Neuronal stem cell (in vitro differentiated cells): ENCODE measurements at regions not wholly inside any gene's neighbourhood (a gene's known extent, or its start where the extent isn't known, plus 50 kb on each side); places are given as distances from the start of the nearest gene placed in this dataset.
A peak's percentile ranks its signal among the peaks of the same experiment; 100 is the strongest.

Experiments used
- DNase-seq: peaks from one replicate; pipeline ENCODE4 v3.0.0-alpha.2; 2013; ENCODE audit warnings: low spot score
- H2AFZ ChIP-seq: one replicate; pipeline ENCODE4 v1.6.1; 2013; ENCODE audit warnings: mild to moderate bottlenecking, low read length, inconsistent platforms
- H2AK5ac ChIP-seq: 2 replicates; pipeline ENCODE4 v1.6.1; 2013; ENCODE audit warnings: low read depth, mild to moderate bottlenecking, inconsistent platforms, low read length, moderate library complexity, mixed read lengths
- H2BK120ac ChIP-seq: 2 replicates; pipeline ENCODE4 v1.6.1; 2013; ENCODE audit warnings: low read depth, mild to moderate bottlenecking, inconsistent platforms, low read length, moderate library complexity, mixed read lengths
- H2BK12ac ChIP-seq: one replicate; pipeline ENCODE4 v1.6.1; 2013; ENCODE audit warnings: low read length, inconsistent platforms
- H2BK15ac ChIP-seq: 2 replicates; pipeline ENCODE4 v1.6.1; 2013; ENCODE audit warnings: mild to moderate bottlenecking, low read length, inconsistent platforms, mixed read lengths
- H2BK5ac ChIP-seq: one replicate; pipeline ENCODE4 v1.6.1; 2013; ENCODE audit warnings: inconsistent platforms, mild to moderate bottlenecking, low read length, moderate library complexity
- H3K14ac ChIP-seq: one replicate; pipeline ENCODE4 v1.6.1; 2013; ENCODE audit warnings: low read length, inconsistent platforms
- H3K18ac ChIP-seq: 2 replicates; pipeline ENCODE4 v1.6.1; 2013; ENCODE audit warnings: low read length, inconsistent platforms
- H3K23ac ChIP-seq: 2 replicates; pipeline ENCODE4 v1.6.1; 2013; ENCODE audit warnings: low read depth, mild to moderate bottlenecking, mixed read lengths, low read length, inconsistent platforms; ENCODE audit not compliant: poor library complexity
- H3K27ac ChIP-seq: replicated peaks from 3 replicates; pipeline ENCODE4 v1.5.1; 2013; ENCODE audit warnings: low read length, inconsistent platforms
- H3K27me3 ChIP-seq, 3 experiments: 2 replicates each; pipeline ENCODE4 v1.6.1; 2013; ENCODE audit warnings: low read length in 3 of 3, mild to moderate bottlenecking in 2 of 3, inconsistent platforms in 1 of 3, low read depth in 1 of 3, mixed read lengths in 1 of 3, moderate library complexity in 1 of 3; ENCODE audit not compliant: control insufficient read depth in 3 of 3, insufficient read depth in 3 of 3
- H3K36me3 ChIP-seq, 2 donors: replicated peaks in 1 of 2; 2 replicates each; pipeline ENCODE4 v1.6.1; 2013; ENCODE audit warnings: low read length in 2 of 2; ENCODE audit not compliant: control insufficient read depth in 2 of 2, insufficient read depth in 2 of 2
- H3K4ac ChIP-seq: 2 replicates; pipeline ENCODE4 v1.6.1; 2013; ENCODE audit warnings: inconsistent platforms, mild to moderate bottlenecking, low read length, moderate library complexity
- H3K4me1 ChIP-seq, 2 donors: 1 replicate in 1 of 2; 2 replicates in 1 of 2; pipeline ENCODE4 v1.6.1; 2013; ENCODE audit warnings: low read length in 2 of 2, low read depth in 1 of 2; ENCODE audit not compliant: control insufficient read depth in 2 of 2, insufficient read depth in 1 of 2
- H3K4me2 ChIP-seq: one replicate; pipeline ENCODE4 v1.6.1; 2013; ENCODE audit warnings: mild to moderate bottlenecking, low read length, inconsistent platforms; ENCODE audit not compliant: insufficient read depth, poor library complexity, severe bottlenecking
- H3K4me3 ChIP-seq, 2 donors: 2 replicates each; pipeline ENCODE4 v1.5.1; 2013; ENCODE audit warnings: low read length in 2 of 2, mild to moderate bottlenecking in 2 of 2, inconsistent platforms in 1 of 2, moderate library complexity in 1 of 2
- H3K79me1 ChIP-seq: one replicate; pipeline ENCODE4 v1.6.1; 2013; ENCODE audit warnings: low read depth, mild to moderate bottlenecking, inconsistent platforms, low read length, moderate library complexity
- H3K9ac ChIP-seq: one replicate; pipeline ENCODE4 v1.6.1; 2013; ENCODE audit warnings: mild to moderate bottlenecking, low read depth, low read length, inconsistent platforms; ENCODE audit not compliant: poor library complexity
- H3K9me3 ChIP-seq, 2 donors: replicated peaks in 1 of 2; 2 replicates each; pipeline versions ENCODE3 to v1.6.1; 2013; ENCODE audit warnings: low read length in 2 of 2, mild to moderate bottlenecking in 2 of 2, inconsistent platforms in 1 of 2, low read depth in 1 of 2, mixed read lengths in 1 of 2, moderate library complexity in 1 of 2; ENCODE audit not compliant: control insufficient read depth in 2 of 2, insufficient read depth in 1 of 2
- H4K8ac ChIP-seq: one replicate; pipeline ENCODE4 v1.6.1; 2013; ENCODE audit warnings: low read depth, mild to moderate bottlenecking, inconsistent platforms, low read length, moderate library complexity
- H4K91ac ChIP-seq: one replicate; pipeline ENCODE4 v1.6.1; 2013; ENCODE audit warnings: low read length, low read depth, mild to moderate bottlenecking, inconsistent platforms; ENCODE audit not compliant: poor library complexity
- WGBS, 2 donors: extraction: QIAGEN DNeasy Blood & Tissue Kit; methylation state at CpG; one replicate each; pipeline ENCODE4 v1.1.7; 2013; ENCODE audit warnings: missing lambda C conversion rate in 2 of 2, mixed read lengths in 1 of 2; ENCODE audit not compliant: insufficient read length in 2 of 2, insufficient replicate concordance in 1 of 2; ENCODE audit errors: extremely low coverage in 2 of 2; 5-methylcytosine and 5-hydroxymethylcytosine counted together

DNA sequence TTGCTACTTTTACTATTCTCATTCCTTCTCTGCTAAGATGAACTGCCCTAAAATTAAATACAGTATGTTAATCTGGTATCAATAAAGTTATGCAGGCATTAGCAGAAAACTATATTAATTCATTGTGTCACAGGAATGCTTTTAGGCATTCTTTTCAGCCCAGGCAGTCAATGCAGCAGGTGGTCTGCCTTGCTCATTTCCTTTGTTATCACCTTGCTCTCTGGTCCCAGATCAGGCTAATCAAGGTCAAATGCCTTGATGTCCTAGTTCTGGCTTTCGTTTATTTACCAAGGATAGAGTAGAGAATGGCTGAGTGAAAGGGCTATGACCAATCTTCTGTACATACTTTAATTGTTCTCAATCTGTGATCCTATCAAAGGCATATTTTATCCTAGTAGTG lies 1023.6 kb downstream of the TMEM182 start:
- no peaks in the 10 kb centered on the region for H3K27me3 ChIP-seq
- no peak overlapping the region for H3K23ac ChIP-seq
- no peak overlapping the region for H4K8ac ChIP-seq
- H2AFZ ChIP-seq = no peak overlapping the region
- no peak overlapping the region for H3K14ac ChIP-seq
- DNase-seq = no peak
- no peak overlapping the region for H3K4me2 ChIP-seq
- H2BK15ac ChIP-seq = no peak overlapping the region
- H3K9me3 ChIP-seq = peaks cover 0 to 3% of the 10 kb centered on the region in 2 donors
- no peak overlapping the region for H3K9ac ChIP-seq
- H4K91ac ChIP-seq = no peak overlapping the region
- H3K4me1 ChIP-seq = peaks cover 16 to 39% of the 10 kb centered on the region in 2 donors
- H3K4ac ChIP-seq = no peak overlapping the region
- H3K4me3 ChIP-seq = no peak overlapping the region
- no peak overlapping the region for H2BK5ac ChIP-seq
- no peak overlapping the region for H2AK5ac ChIP-seq
- no peak overlapping the region for H2BK12ac ChIP-seq
- no peak overlapping the region for H3K18ac ChIP-seq
- no peaks in the 10 kb centered on the region for H3K79me1 ChIP-seq
- H3K27ac ChIP-seq = no peak overlapping the region
- no peak overlapping the region for H2BK120ac ChIP-seq
- WGBS, 2 donors = no CpG with 5 or more reads among the region's 1 CpG
- no peaks in the 10 kb centered on the region for H3K36me3 ChIP-seq

DNA sequence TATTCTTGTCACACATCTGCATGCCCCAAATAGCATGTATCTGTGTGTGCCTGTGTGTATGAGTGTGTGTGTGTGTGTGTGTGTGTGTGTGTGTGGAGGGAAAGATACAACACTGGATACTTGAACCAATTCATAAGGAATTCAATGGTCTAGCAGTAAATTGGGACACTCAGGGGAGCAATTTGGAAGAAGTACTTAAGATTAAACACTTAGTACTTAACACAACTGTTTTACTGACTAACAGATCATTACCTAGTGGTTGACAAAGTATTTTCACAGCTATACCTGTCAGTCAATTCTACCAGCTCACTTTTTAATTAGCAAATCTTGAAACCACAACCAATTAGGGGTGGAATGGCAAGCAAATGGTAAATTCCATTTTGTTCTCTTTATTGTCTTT lies 1024.1 kb downstream of the TMEM182 start:
- Histone ChIP-seq H2BK12ac (no peak overlapping the region), H3K27ac (no peak overlapping the region), H4K91ac (no peak overlapping the region), H3K27me3 (no peaks in the 10 kb centered on the region), H3K18ac (no peak overlapping the region), H3K4ac (no peak overlapping the region), H3K4me3 (no peak overlapping the region), H3K23ac (no peak overlapping the region), H2BK5ac (no peak overlapping the region), H3K9me3 (peaks cover 0 to 3% of the 10 kb centered on the region in 2 donors), H2BK15ac (no peak overlapping the region), H2BK120ac (no peak overlapping the region), H3K4me2 (no peak overlapping the region), H3K9ac (no peak overlapping the region), H4K8ac (no peak overlapping the region), H2AK5ac (no peak overlapping the region), H3K79me1 (no peaks in the 10 kb centered on the region), H3K4me1 (peaks cover 16 to 39% of the 10 kb centered on the region in 2 donors), H2AFZ (no peak overlapping the region), H3K14ac (no peak overlapping the region), H3K36me3 (no peaks in the 10 kb centered on the region)
- DNase-seq = no peak

DNA sequence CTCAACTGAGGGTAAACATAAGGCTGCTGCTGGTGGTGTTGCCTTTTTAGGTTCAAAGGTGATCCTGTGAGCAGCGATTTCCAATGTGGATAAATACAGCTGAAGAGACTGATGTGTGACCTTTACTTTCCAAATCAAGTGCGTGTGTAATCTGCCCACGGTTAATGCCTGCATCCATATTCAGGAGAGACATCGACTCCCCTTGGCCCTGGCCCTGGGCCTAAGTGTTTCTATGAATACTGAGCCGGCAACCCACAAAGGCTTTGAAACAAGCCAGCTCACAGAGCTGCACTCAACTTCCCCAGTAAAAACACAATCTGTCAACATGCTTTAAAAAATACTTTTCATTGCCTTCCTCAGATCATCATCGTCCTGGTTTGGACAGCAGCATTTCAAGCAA lies 1026.6 kb downstream of the TMEM182 start:
- Histone ChIP-seq H3K14ac (no peak overlapping the region), H3K27me3 (no peaks in the 10 kb centered on the region), H2BK12ac (no peak overlapping the region), H4K8ac (no peak overlapping the region), H3K4me3 (no peak overlapping the region), H2BK120ac (no peak overlapping the region), H3K79me1 (no peaks in the 10 kb centered on the region), H3K23ac (no peak overlapping the region), H3K36me3 (no peaks in the 10 kb centered on the region), H3K9ac (no peak overlapping the region), H2AFZ (peak overlapping the region; percentile 37), H2BK5ac (no peak overlapping the region), H3K9me3 (peaks cover 0 to 7% of the 10 kb centered on the region in 2 donors), H3K4ac (no peak overlapping the region), H3K4me2 (no peak overlapping the region), H3K27ac (peak overlapping the region; percentile 89), H4K91ac (no peak overlapping the region), H2AK5ac (no peak overlapping the region), H3K18ac (peak overlapping the region; percentile 60), H3K4me1 (peaks cover 13 to 34% of the 10 kb centered on the region in 2 donors), H2BK15ac (no peak overlapping the region)
- no CpG with 5 or more reads among the region's 6 CpGs for WGBS, 2 donors
- no peak for DNase-seq

DNA sequence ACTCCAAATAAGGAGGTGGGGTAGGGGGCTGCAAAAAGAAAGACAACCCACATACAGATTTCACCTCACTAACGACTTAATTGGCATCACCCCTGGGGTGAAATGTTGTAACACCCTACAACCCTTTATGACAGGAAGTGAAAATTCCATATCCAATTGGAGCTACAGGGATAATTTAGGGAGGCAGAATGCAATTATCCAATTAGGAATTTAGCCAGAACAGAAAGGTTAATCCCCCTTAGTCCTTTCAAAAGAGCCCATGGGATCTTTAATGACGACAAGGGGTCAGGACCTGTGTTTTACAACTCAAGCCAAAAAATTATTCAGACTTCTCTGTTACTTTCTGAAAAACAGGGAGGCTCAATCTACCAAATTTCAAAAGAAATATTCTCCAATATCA lies 1027.1 kb downstream of the TMEM182 start:
- H3K18ac ChIP-seq = no peak overlapping the region
- no peak overlapping the region for H4K8ac ChIP-seq
- H2AFZ ChIP-seq = peak overlapping the region; percentile 37
- H3K79me1 ChIP-seq = no peaks in the 10 kb centered on the region
- H3K4me1 ChIP-seq = peaks cover 10 to 32% of the 10 kb centered on the region in 2 donors
- no peak overlapping the region for H3K4me3 ChIP-seq
- no peak overlapping the region for H2BK120ac ChIP-seq
- H3K36me3 ChIP-seq = no peaks in the 10 kb centered on the region
- no peak overlapping the region for H3K14ac ChIP-seq
- no peak overlapping the region for H3K23ac ChIP-seq
- H2BK12ac ChIP-seq = no peak overlapping the region
- no peak overlapping the region for H3K4me2 ChIP-seq
- no peak overlapping the region for H3K4ac ChIP-seq
- no peaks in the 10 kb centered on the region for H3K27me3 ChIP-seq
- H2BK5ac ChIP-seq = no peak overlapping the region
- WGBS, 2 donors = no CpG with 5 or more reads among the region's 2 CpGs
- peak overlapping the region; percentile 90 for H3K27ac ChIP-seq
- peaks cover 3 to 13% of the 10 kb centered on the region in 2 donors for H3K9me3 ChIP-seq
- H4K91ac ChIP-seq = no peak overlapping the region
- H2BK15ac ChIP-seq = no peak overlapping the region
- peak; percentile 82 for DNase-seq
- H2AK5ac ChIP-seq = no peak overlapping the region
- H3K9ac ChIP-seq = no peak overlapping the region
